GM23338 (cell line): ENCODE measurements at regions not wholly inside any gene's neighbourhood (a gene's known extent, or its start where the extent isn't known, plus 50 kb on each side); places are given as distances from the start of the nearest gene placed in this dataset.

Experiments
- ATAC-seq: fragments of 200-7000 bp; cut with Tn5 transposase; 3 replicates; pipeline ENCODE4 v1.9.1; 2020
- DNase-seq: peaks from one replicate; pipeline ENCODE4 v3.0.0-alpha.2; 2015; ENCODE audit warnings: low spot score
- H2AFZ ChIP-seq: fragments of 200-600 bp; sonication (generic); 2 replicates; pipeline ENCODE4 v1.8.0; 2016; ENCODE audit warnings: antibody characterized with exemption, mild to moderate bottlenecking, moderate library complexity
- H3F3A ChIP-seq: fragments of 200-600 bp; sonication (generic); replicated peaks from 2 replicates; pipeline ENCODE4 v1.8.0; 2017; ENCODE audit warnings: antibody characterized with exemption, mixed run types, low read depth
- H3K27ac ChIP-seq: fragments of 200-600 bp; sonication (generic); 2 replicates; pipeline ENCODE4 v1.6.1; 2016; ENCODE audit warnings: low read depth
- H3K27me3 ChIP-seq: fragments of 200-600 bp; sonication (generic); 2 replicates; pipeline ENCODE4 v1.8.0; 2016; ENCODE audit warnings: mild to moderate bottlenecking, mixed run types, moderate library complexity; ENCODE audit not compliant: insufficient read depth
- H3K36me3 ChIP-seq: fragments of 200-600 bp; sonication (generic); 2 replicates; pipeline ENCODE4 v1.8.0; 2016; ENCODE audit warnings: mild to moderate bottlenecking; ENCODE audit not compliant: insufficient read depth
- H3K4me1 ChIP-seq: fragments of 200-600 bp; sonication (generic); 2 replicates; pipeline ENCODE4 v1.8.0; 2016; ENCODE audit warnings: mild to moderate bottlenecking, moderate library complexity; ENCODE audit not compliant: insufficient read depth
- H3K4me2 ChIP-seq: fragments of 200-600 bp; sonication (generic); 2 replicates; pipeline ENCODE4 v1.7.1; 2017; ENCODE audit warnings: mixed run types
- H3K4me3 ChIP-seq: fragments of 200-600 bp; sonication (generic); 2 replicates; pipeline ENCODE4 v1.6.1; 2016; ENCODE audit warnings: mixed run types
- H3K79me2 ChIP-seq: fragments of 200-600 bp; sonication (generic); replicated peaks from 2 replicates; pipeline ENCODE4 v1.8.0; 2017; ENCODE audit warnings: mild to moderate bottlenecking; ENCODE audit not compliant: insufficient read depth
- H3K9me2 ChIP-seq: fragments of 200-600 bp; sonication (generic); 2 replicates; pipeline ENCODE4 v1.8.0; 2017; ENCODE audit not compliant: insufficient read depth
- H4K20me1 ChIP-seq: fragments of 200-600 bp; sonication (generic); replicated peaks from 2 replicates; pipeline ENCODE4 v1.8.0; 2017; ENCODE audit warnings: mild to moderate bottlenecking; ENCODE audit not compliant: insufficient read depth
- H3K27ac Mint-ChIP-seq: 2 replicates; pipeline ENCODE4 v1.8.0; 2020; ENCODE audit warnings: inconsistent platforms, mild to moderate bottlenecking, moderate library complexity, mixed read lengths
- H3K27me3 Mint-ChIP-seq: 3 replicates; pipeline ENCODE4 v1.8.0; 2022; ENCODE audit warnings: low read depth, mild to moderate bottlenecking, moderate library complexity, mixed read lengths, inconsistent platforms; ENCODE audit not compliant: insufficient read depth, poor library complexity
- H3K36me3 Mint-ChIP-seq: 3 replicates; pipeline ENCODE4 v1.8.0; 2021; ENCODE audit warnings: low read depth, mild to moderate bottlenecking, inconsistent platforms, moderate library complexity, mixed read lengths
- H3K4me1 Mint-ChIP-seq: 3 replicates; pipeline ENCODE4 v1.8.0; 2020; ENCODE audit warnings: mild to moderate bottlenecking, inconsistent platforms, mixed read lengths
- H3K4me3 Mint-ChIP-seq: 3 replicates; pipeline ENCODE4 v1.8.0; 2021; ENCODE audit warnings: moderate library complexity, mild to moderate bottlenecking, inconsistent platforms, mixed read lengths
- H3K9me3 Mint-ChIP-seq: 3 replicates; pipeline ENCODE4 v1.8.0; 2020; ENCODE audit warnings: moderate library complexity, mild to moderate bottlenecking, inconsistent platforms, mixed read lengths
- CREB1 ChIP-seq: fragments of 250-450 bp; sonication (Bioruptor Pico); IDR thresholded peaks from 2 replicates; pipeline ENCODE4 v1.5.0; 2020; ENCODE audit warnings: low read depth, mild to moderate bottlenecking, moderate library complexity
- CTCF ChIP-seq, 2 experiments: fragments of 200-600 bp in 1 of 2; sonication (generic) in 1 of 2; conservative IDR thresholded peaks; 2 replicates each; pipeline versions ENCODE4 v1.5.1 to v1.6.1; 2016 to 2017; ENCODE audit warnings: antibody characterized with exemption in 2 of 2, low read depth in 2 of 2, mild to moderate bottlenecking in 2 of 2, moderate library complexity in 1 of 2
- ETS1 ChIP-seq: IDR thresholded peaks from 2 replicates; pipeline ENCODE4 v1.6.1; 2016; ENCODE audit warnings: antibody characterized with exemption
- EZH2 ChIP-seq: fragments of 200-600 bp; sonication (generic); IDR thresholded peaks from one replicate; pipeline ENCODE4 v1.8.0; 2017; ENCODE audit warnings: antibody characterized with exemption, mild to moderate bottlenecking, low read depth; ENCODE audit not compliant: unreplicated experiment
- EZH2phosphoT487 ChIP-seq: fragments of 200-600 bp; sonication (generic); IDR thresholded peaks from one replicate; pipeline ENCODE4 v1.8.1; 2018; ENCODE audit warnings: antibody characterized with exemption; ENCODE audit not compliant: unreplicated experiment
- JUNB ChIP-seq: IDR thresholded peaks from one replicate; pipeline ENCODE4 v1.6.1; 2016; ENCODE audit warnings: antibody characterized with exemption; ENCODE audit not compliant: unreplicated experiment
- NANOG ChIP-seq: IDR thresholded peaks from 2 replicates; pipeline ENCODE4 v1.6.1; 2016; ENCODE audit warnings: antibody characterized with exemption, borderline replicate concordance
- POLR2AphosphoS5 ChIP-seq: IDR thresholded peaks from 2 replicates; pipeline ENCODE4 v1.6.1; 2016; ENCODE audit warnings: antibody characterized with exemption, low read depth
- REST ChIP-seq: IDR thresholded peaks from one replicate; pipeline ENCODE4 v1.6.1; 2018; ENCODE audit warnings: antibody characterized with exemption; ENCODE audit not compliant: unreplicated experiment
- STAT1 ChIP-seq: IDR thresholded peaks from one replicate; pipeline ENCODE4 v1.6.1; 2016; ENCODE audit warnings: antibody characterized with exemption; ENCODE audit not compliant: unreplicated experiment
- ZNF114 ChIP-seq: fragments of 250-450 bp; sonication (Bioruptor Pico); IDR thresholded peaks from 2 replicates; pipeline ENCODE4 v1.5.0; 2020; ENCODE audit warnings: mild to moderate bottlenecking, moderate library complexity
- ZNF331 ChIP-seq: fragments of 250-450 bp; sonication (Bioruptor Pico); IDR thresholded peaks from 2 replicates; pipeline ENCODE4 v1.5.0; 2020; ENCODE audit warnings: low read depth, mild to moderate bottlenecking, moderate library complexity
- TF ChIP-seq, protein P1 (sequence below): fragments of 250-450 bp; sonication (Bioruptor Pico); IDR thresholded peaks from 2 replicates; pipeline ENCODE4 v1.5.0; 2020; ENCODE audit warnings: mild to moderate bottlenecking, moderate library complexity

- H3K79me2 ChIP-seq, result no peaks in the 10 kb centered on the region
- DNase-seq, result no peak
- H3K9me2 ChIP-seq, result 0 out of 2 replicates have a peak, but pooled peaks cover 6% of the 10 kb centered on the region
- H3K4me2 ChIP-seq, result no peak overlapping the region
- Mint-ChIP-seq H3K4me3 (no peak overlapping the region), H3K36me3 (0 out of 3 replicates have a peak, but pooled peaks cover 5% of the 10 kb centered on the region), H3K4me1 (no peaks in the 10 kb centered on the region; the same call in 2 of the 3 replicates), H3K27ac (no peak overlapping the region), H3K27me3 (peaks cover 5% of the 10 kb centered on the region), H3K9me3 (peaks cover 6% of the 10 kb centered on the region)
- no peaks in the 10 kb centered on the region for H3F3A ChIP-seq
- H3K36me3 ChIP-seq, result no peaks in the 10 kb centered on the region
- no peaks in the 10 kb centered on the region for H3K4me1 ChIP-seq
- H3K27me3 ChIP-seq, result no peaks in the 10 kb centered on the region
- no peak for ATAC-seq
- H4K20me1 ChIP-seq, result no peaks in the 10 kb centered on the region
- no peak overlapping the region for H3K27ac ChIP-seq
- TF ChIP-seq CTCF (conservative IDR thresholded peaks at IDR 0.05; ENCODE audit: low read depth in 2 of 2) (no peak), POLR2AphosphoS5 (no peak), EZH2phosphoT487 (no peak), EZH2 (no peak), ZNF331 (CRISPR knock-in tag) (no peak), STAT1 (no peak), REST (no peak), CREB1 (CRISPR knock-in tag) (no peak), NANOG (no peak), ETS1 (no peak), ZNF114 (CRISPR knock-in tag) (no peak), JUNB (no peak)
- TF ChIP-seq, protein P1, sequence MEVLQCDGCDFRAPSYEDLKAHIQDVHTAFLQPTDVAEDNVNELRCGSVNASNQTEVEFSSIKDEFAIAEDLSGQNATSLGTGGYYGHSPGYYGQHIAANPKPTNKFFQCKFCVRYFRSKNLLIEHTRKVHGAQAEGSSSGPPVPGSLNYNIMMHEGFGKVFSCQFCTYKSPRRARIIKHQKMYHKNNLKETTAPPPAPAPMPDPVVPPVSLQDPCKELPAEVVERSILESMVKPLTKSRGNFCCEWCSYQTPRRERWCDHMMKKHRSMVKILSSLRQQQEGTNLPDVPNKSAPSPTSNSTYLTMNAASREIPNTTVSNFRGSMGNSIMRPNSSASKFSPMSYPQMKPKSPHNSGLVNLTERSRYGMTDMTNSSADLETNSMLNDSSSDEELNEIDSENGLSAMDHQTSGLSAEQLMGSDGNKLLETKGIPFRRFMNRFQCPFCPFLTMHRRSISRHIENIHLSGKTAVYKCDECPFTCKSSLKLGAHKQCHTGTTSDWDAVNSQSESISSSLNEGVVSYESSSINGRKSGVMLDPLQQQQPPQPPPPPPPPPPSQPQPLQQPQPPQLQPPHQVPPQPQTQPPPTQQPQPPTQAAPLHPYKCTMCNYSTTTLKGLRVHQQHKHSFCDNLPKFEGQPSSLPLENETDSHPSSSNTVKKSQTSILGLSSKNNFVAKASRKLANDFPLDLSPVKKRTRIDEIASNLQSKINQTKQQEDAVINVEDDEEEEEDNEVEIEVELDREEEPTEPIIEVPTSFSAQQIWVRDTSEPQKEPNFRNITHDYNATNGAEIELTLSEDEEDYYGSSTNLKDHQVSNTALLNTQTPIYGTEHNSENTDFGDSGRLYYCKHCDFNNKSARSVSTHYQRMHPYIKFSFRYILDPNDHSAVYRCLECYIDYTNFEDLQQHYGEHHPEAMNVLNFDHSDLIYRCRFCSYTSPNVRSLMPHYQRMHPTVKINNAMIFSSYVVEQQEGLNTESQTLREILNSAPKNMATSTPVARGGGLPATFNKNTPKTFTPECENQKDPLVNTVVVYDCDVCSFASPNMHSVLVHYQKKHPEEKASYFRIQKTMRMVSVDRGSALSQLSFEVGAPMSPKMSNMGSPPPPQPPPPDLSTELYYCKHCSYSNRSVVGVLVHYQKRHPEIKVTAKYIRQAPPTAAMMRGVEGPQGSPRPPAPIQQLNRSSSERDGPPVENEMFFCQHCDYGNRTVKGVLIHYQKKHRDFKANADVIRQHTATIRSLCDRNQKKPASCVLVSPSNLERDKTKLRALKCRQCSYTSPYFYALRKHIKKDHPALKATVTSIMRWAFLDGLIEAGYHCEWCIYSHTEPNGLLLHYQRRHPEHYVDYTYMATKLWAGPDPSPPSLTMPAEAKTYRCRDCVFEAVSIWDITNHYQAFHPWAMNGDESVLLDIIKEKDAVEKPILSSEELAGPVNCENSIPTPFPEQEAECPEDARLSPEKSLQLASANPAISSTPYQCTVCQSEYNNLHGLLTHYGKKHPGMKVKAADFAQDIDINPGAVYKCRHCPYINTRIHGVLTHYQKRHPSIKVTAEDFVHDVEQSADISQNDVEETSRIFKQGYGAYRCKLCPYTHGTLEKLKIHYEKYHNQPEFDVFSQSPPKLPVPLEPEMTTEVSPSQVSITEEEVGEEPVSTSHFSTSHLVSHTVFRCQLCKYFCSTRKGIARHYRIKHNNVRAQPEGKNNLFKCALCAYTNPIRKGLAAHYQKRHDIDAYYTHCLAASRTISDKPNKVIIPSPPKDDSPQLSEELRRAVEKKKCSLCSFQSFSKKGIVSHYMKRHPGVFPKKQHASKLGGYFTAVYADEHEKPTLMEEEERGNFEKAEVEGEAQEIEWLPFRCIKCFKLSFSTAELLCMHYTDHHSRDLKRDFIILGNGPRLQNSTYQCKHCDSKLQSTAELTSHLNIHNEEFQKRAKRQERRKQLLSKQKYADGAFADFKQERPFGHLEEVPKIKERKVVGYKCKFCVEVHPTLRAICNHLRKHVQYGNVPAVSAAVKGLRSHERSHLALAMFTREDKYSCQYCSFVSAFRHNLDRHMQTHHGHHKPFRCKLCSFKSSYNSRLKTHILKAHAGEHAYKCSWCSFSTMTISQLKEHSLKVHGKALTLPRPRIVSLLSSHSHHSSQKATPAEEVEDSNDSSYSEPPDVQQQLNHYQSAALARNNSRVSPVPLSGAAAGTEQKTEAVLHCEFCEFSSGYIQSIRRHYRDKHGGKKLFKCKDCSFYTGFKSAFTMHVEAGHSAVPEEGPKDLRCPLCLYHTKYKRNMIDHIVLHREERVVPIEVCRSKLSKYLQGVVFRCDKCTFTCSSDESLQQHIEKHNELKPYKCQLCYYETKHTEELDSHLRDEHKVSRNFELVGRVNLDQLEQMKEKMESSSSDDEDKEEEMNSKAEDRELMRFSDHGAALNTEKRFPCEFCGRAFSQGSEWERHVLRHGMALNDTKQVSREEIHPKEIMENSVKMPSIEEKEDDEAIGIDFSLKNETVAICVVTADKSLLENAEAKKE (CRISPR knock-in tag), result no peak
- no peak overlapping the region for H3K4me3 ChIP-seq
- H2AFZ ChIP-seq, result no peak overlapping the region
Measured at GRCh38 chr2:8518979-8519668, 162.7 kb upstream of the ID2 start.
